OCI-LY1 (cell line): ENCODE measurements at regions not wholly inside any gene's neighbourhood (a gene's known extent, or its start where the extent isn't known, plus 50 kb on each side); places are given as distances from the start of the nearest gene placed in this dataset.

Experiments used
- EZH2 ChIP-seq: fragments of 200-600 bp; sonication (generic), shearing (Covaris generic); IDR thresholded peaks from 2 replicates; pipeline ENCODE4 v1.8.0; 2017; ENCODE audit warnings: borderline replicate concordance, mixed run types, mild to moderate bottlenecking, antibody characterized with exemption, low read length, moderate library complexity, mixed read lengths
- TF ChIP-seq, protein P1 (sequence below): fragments of 200-600 bp; sonication (generic), shearing (Covaris generic); IDR thresholded peaks from 2 replicates; pipeline ENCODE4 v1.5.1; 2017; ENCODE audit warnings: mild to moderate bottlenecking, antibody characterized with exemption, low read length, moderate library complexity, mixed read lengths

DNA sequence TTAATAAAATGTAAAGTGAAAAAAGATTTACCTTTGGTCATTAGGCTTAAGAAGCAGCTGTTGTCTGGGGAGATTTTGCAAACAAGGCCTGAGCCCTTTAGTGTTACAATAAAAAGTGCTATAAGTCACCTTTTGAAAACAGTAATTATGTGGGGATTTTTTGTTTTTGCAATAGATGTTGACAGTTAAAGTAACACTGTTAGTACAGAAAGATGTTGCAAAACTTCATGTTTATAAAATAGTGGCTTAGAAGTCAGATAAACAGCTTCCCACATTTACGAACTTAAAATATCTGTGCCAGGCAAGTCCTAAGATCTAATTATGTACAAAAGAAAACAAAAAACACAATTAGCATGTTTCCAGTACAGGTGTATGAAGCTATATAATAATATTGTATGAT is 138.0 kb upstream of the IRS2 start:
- TF ChIP-seq EZH2: no peak
- TF ChIP-seq, protein P1, sequence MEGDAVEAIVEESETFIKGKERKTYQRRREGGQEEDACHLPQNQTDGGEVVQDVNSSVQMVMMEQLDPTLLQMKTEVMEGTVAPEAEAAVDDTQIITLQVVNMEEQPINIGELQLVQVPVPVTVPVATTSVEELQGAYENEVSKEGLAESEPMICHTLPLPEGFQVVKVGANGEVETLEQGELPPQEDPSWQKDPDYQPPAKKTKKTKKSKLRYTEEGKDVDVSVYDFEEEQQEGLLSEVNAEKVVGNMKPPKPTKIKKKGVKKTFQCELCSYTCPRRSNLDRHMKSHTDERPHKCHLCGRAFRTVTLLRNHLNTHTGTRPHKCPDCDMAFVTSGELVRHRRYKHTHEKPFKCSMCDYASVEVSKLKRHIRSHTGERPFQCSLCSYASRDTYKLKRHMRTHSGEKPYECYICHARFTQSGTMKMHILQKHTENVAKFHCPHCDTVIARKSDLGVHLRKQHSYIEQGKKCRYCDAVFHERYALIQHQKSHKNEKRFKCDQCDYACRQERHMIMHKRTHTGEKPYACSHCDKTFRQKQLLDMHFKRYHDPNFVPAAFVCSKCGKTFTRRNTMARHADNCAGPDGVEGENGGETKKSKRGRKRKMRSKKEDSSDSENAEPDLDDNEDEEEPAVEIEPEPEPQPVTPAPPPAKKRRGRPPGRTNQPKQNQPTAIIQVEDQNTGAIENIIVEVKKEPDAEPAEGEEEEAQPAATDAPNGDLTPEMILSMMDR: no peak
